HepG2 (cell line): ENCODE measurements at regions not wholly inside any gene's neighbourhood (a gene's known extent, or its start where the extent isn't known, plus 50 kb on each side); places are given as distances from the start of the nearest gene placed in this dataset.

Experiments used
- ATAC-seq: fragments of 200-7000 bp; cut with Tn5 transposase; 3 replicates; pipeline ENCODE4 v1.9.1; 2020; ENCODE audit warnings: mild to moderate bottlenecking, moderate library complexity
- BruUV-seq: library from RNA; stranded (reverse); fragments of 400-500 nt; replicated peaks from 2 replicates; lab custom pipeline; 2021; lab: Mats Ljungman, UMichigan
- CTCF ChIA-PET: fragments of 300-600 bp; formaldehyde crosslinking; extraction: SDS; loops from one replicate; lab custom pipeline; 2021; ENCODE audit warnings: low total read pairs, inconsistent platforms, low intra/inter-chr PET ratio; lab: Yijun Ruan, JAX
- POLR2A ChIA-PET: fragments of 350-600 bp; sonication (Branson Sonifier 250); formaldehyde crosslinking; loops from one replicate; lab custom pipeline; 2020; ENCODE audit warnings: antibody characterized with exemption, inconsistent platforms; lab: Yijun Ruan, JAX
- DNase-seq: peaks from one replicate; pipeline ENCODE4 v3.0.0-alpha.2; 2015; ENCODE audit warnings: low spot score
- FAIRE-seq: peaks from 3 replicates; lab custom pipeline; 2011; peaks lifted over from hg19 to GRCh38; lab: Jason Lieb, UNC
- H2AFZ ChIP-seq: one replicate; pipeline ENCODE4 v1.6.1; 2011; ENCODE audit warnings: low read length, inconsistent platforms
- H3K27ac ChIP-seq: fragments of 300-600 bp; 3 replicates; pipeline ENCODE4 v1.8.0; 2011; ENCODE audit warnings: mixed run types, mild to moderate bottlenecking, mixed read lengths, low read length, inconsistent platforms; ENCODE audit not compliant: insufficient read depth; ENCODE audit errors: extremely low read length
- H3K27me3 ChIP-seq, 2 experiments: fragments of 200-600 bp in 1 of 2; 2 replicates in 1 of 2; 3 replicates in 1 of 2; pipeline versions ENCODE4 v1.6.0 to v1.8.0; 2011; ENCODE audit warnings: low read length in 2 of 2, mild to moderate bottlenecking in 2 of 2, moderate library complexity in 2 of 2, inconsistent platforms in 1 of 2; ENCODE audit not compliant: insufficient read depth in 2 of 2, control insufficient read depth in 1 of 2
- H3K36me3 ChIP-seq, 2 experiments: fragments of 200-600 bp in 1 of 2; replicated peaks in 1 of 2; 2 replicates in 1 of 2; 3 replicates in 1 of 2; pipeline versions ENCODE4 v1.5.1 to v1.8.0; 2011; ENCODE audit warnings: low read length in 2 of 2, inconsistent platforms in 1 of 2; ENCODE audit not compliant: insufficient read depth in 2 of 2, control insufficient read depth in 1 of 2
- H3K4me1 ChIP-seq: 2 replicates; pipeline ENCODE4 v1.5.1; 2012; ENCODE audit warnings: low read length, inconsistent platforms; ENCODE audit not compliant: insufficient read depth
- H3K4me2 ChIP-seq: 2 replicates; pipeline ENCODE4 v1.6.0; 2011; ENCODE audit warnings: low read depth, low read length, inconsistent platforms
- H3K4me3 ChIP-seq, 3 experiments: fragments of 200-600 bp in 1 of 3; sonication (generic), shearing (Covaris generic) in 1 of 3; replicated peaks in 1 of 3; 2 replicates each; pipeline ENCODE4 v1.5.1; 2011 to 2016; ENCODE audit warnings: low read length in 3 of 3, inconsistent platforms in 2 of 3, low read depth in 2 of 3, mild to moderate bottlenecking in 2 of 3, control low read depth in 1 of 3, mixed read lengths in 1 of 3; ENCODE audit not compliant: insufficient read depth in 1 of 3
- H3K79me2 ChIP-seq: one replicate; pipeline ENCODE4 v1.6.1; 2011; ENCODE audit warnings: low read length, inconsistent platforms; ENCODE audit not compliant: insufficient read depth
- H3K9ac ChIP-seq: 2 replicates; pipeline ENCODE4 v1.6.0; 2011; ENCODE audit warnings: mild to moderate bottlenecking, low read depth, low read length, inconsistent platforms; ENCODE audit not compliant: insufficient read depth
- H3K9me3 ChIP-seq: 2 replicates; pipeline ENCODE4 v1.5.1; 2012; ENCODE audit warnings: mild to moderate bottlenecking, low read length
- H4K20me1 ChIP-seq: 2 replicates; pipeline ENCODE4 v1.6.0; 2011; ENCODE audit warnings: inconsistent platforms, mild to moderate bottlenecking, low read length, moderate library complexity; ENCODE audit not compliant: insufficient read depth
- HNRNPK ChIP-seq: fragments of 200-400 bp; formaldehyde crosslinking; IDR thresholded peaks from 2 replicates; pipeline ENCODE4 v1.6.1; 2018; ENCODE audit warnings: low read length, low read depth, moderate library complexity, mild to moderate bottlenecking; ENCODE audit not compliant: poor library complexity, severe bottlenecking
- WGBS: methylation state at CpG from one replicate; pipeline ENCODE4 v1.1.6; 2017; ENCODE audit warnings: low lambda C conversion rate; 5-methylcytosine and 5-hydroxymethylcytosine counted together
- in situ Hi-C: cut with HindIII; loops from 2 replicates; pipeline ENCODE4 v1.10.0; 2017; ENCODE audit warnings: low pct_unique_long_range_greater_than_20kb; ENCODE audit not compliant: extremely low pct_ligation_motif_present
- intact Hi-C: fragments of 100-400 bp; cut with micrococcal nuclease; formaldehyde crosslinking; loops from one replicate; pipeline ENCODE4 v1.10.0; 2022; ENCODE audit not compliant: unreplicated experiment
- TF ChIP-seq, protein P1 (sequence below): sonication (generic); formaldehyde crosslinking; IDR thresholded peaks from 2 replicates; pipeline ENCODE4 v1.4.0; 2020; ENCODE audit warnings: low read depth, mild to moderate bottlenecking, missing genetic modification reagents
- TF ChIP-seq, protein P2 (sequence below), 2 experiments: sonication (generic) in 1 of 2; formaldehyde crosslinking in 1 of 2; IDR thresholded peaks; 2 replicates each; pipeline versions ENCODE4 v1.4.0 to v1.6.1; 2018 to 2020; ENCODE audit warnings: missing genetic modification reagents in 2 of 2, borderline replicate concordance in 1 of 2, low read depth in 1 of 2, mild to moderate bottlenecking in 1 of 2, missing biosample characterization in 1 of 2
- TF ChIP-seq, protein P3 (sequence below): sonication (generic); formaldehyde crosslinking; IDR thresholded peaks from 2 replicates; pipeline ENCODE4 v1.4.0; 2020; ENCODE audit warnings: low read depth, mild to moderate bottlenecking, missing genetic modification reagents

DNA sequence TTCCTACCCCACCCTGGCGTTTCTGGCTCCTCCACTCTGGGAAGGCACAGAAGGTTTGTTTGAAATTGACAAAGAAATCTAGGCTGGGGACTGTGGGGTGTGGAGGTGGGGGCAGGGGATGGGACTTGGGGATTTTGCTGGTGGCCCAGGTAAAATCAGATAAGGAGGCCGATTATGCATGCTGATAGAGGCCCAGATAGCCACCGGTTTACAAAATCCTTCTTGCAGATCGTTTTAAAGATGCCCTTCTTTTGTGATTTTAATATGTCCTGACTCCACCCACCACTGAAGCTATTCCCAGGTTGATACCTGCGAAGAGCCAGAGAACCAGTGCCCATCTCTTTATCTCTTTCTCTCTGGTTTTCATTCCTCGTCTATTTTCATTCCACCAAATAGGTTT is 104.9 kb downstream of the TFAP2C start:
- Histone ChIP-seq H4K20me1 (no peaks in the 10 kb centered on the region), H3K27ac (no peak overlapping the region), H3K9ac (no peak overlapping the region), H3K4me1 (no peaks in the 10 kb centered on the region), H3K4me3 (no peak overlapping the region), H3K79me2 (no peaks in the 10 kb centered on the region), H3K9me3 (no peaks in the 10 kb centered on the region), H3K4me2 (no peak overlapping the region), H2AFZ (no peak overlapping the region), H3K27me3 (peaks cover 0 to 23% of the 10 kb centered on the region in 2 experiments; a peak in 1 of 5 replicates), H3K36me3 (no peaks in the 10 kb centered on the region)
- no peak for ATAC-seq
- no TSS peak for BruUV-seq
- 8% methylated on average over 6 of the region's 6 CpGs for whole genome bisulfite sequencing
- ChIA-PET POLR2A (no interaction called here), CTCF (no interaction called here)
- no peak for FAIRE-seq
- TF ChIP-seq, protein P1, sequence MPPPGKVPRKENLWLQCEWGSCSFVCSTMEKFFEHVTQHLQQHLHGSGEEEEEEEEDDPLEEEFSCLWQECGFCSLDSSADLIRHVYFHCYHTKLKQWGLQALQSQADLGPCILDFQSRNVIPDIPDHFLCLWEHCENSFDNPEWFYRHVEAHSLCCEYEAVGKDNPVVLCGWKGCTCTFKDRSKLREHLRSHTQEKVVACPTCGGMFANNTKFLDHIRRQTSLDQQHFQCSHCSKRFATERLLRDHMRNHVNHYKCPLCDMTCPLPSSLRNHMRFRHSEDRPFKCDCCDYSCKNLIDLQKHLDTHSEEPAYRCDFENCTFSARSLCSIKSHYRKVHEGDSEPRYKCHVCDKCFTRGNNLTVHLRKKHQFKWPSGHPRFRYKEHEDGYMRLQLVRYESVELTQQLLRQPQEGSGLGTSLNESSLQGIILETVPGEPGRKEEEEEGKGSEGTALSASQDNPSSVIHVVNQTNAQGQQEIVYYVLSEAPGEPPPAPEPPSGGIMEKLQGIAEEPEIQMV (CRISPR knock-in tag), result no peak
- TF ChIP-seq, protein P2, sequence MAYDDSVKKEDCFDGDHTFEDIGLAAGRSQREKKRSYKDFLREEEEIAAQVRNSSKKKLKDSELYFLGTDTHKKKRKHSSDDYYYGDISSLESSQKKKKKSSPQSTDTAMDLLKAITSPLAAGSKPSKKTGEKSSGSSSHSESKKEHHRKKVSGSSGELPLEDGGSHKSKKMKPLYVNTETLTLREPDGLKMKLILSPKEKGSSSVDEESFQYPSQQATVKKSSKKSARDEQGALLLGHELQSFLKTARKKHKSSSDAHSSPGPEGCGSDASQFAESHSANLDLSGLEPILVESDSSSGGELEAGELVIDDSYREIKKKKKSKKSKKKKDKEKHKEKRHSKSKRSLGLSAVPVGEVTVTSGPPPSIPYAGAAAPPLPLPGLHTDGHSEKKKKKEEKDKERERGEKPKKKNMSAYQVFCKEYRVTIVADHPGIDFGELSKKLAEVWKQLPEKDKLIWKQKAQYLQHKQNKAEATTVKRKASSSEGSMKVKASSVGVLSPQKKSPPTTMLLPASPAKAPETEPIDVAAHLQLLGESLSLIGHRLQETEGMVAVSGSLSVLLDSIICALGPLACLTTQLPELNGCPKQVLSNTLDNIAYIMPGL (CRISPR knock-in tag; IDR thresholded peaks at IDR 0.05; ENCODE audit: borderline replicate concordance in 1 of 2, low read depth in 1 of 2), result no peak
- peak; percentile 12 for TF ChIP-seq HNRNPK
- TF ChIP-seq, protein P3, sequence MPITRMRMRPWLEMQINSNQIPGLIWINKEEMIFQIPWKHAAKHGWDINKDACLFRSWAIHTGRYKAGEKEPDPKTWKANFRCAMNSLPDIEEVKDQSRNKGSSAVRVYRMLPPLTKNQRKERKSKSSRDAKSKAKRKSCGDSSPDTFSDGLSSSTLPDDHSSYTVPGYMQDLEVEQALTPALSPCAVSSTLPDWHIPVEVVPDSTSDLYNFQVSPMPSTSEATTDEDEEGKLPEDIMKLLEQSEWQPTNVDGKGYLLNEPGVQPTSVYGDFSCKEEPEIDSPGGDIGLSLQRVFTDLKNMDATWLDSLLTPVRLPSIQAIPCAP (CRISPR knock-in tag), result no peak
- intact Hi-C loops (no loop called here), in situ Hi-C loops (no loop called here)
- DNase-seq, result no peak
